CD14-positive monocyte (primary cell): ENCODE measurements at regions not wholly inside any gene's neighbourhood (a gene's known extent, or its start where the extent isn't known, plus 50 kb on each side); places are given as distances from the start of the nearest gene placed in this dataset.

Source experiments
- DNase-seq, 3 donors: peaks; one replicate each; pipeline ENCODE4 v3.0.0-alpha.2; 2011 to 2022
- H2AFZ ChIP-seq: 2 replicates; pipeline ENCODE4 v1.6.0; 2012; ENCODE audit warnings: mild to moderate bottlenecking, low read depth, low read length, inconsistent platforms; ENCODE audit not compliant: insufficient read depth, poor library complexity, severe bottlenecking
- H3K27ac ChIP-seq, 2 donors: 1 replicate in 1 of 2; 2 replicates in 1 of 2; pipeline ENCODE4 v1.5.1; 2012 to 2013; ENCODE audit warnings: low read length in 2 of 2, control low read depth in 1 of 2, inconsistent platforms in 1 of 2, low read depth in 1 of 2, mild to moderate bottlenecking in 1 of 2
- H3K27me3 ChIP-seq, 2 donors: one replicate each; pipeline versions ENCODE4 v1.6.0 to v1.6.1; 2011 to 2013; ENCODE audit warnings: low read length in 2 of 2; ENCODE audit not compliant: control insufficient read depth in 2 of 2, insufficient read depth in 2 of 2
- H3K36me3 ChIP-seq, 2 donors: replicated peaks in 1 of 2; 1 replicate in 1 of 2; 2 replicates in 1 of 2; pipeline versions ENCODE4 v1.5.1 to v1.6.1; 2012 to 2013; ENCODE audit warnings: low read length in 2 of 2, control low read depth in 1 of 2, inconsistent platforms in 1 of 2, mild to moderate bottlenecking in 1 of 2; ENCODE audit not compliant: insufficient read depth in 2 of 2, control insufficient read depth in 1 of 2
- H3K4me1 ChIP-seq, 2 donors: 1 replicate in 1 of 2; 2 replicates in 1 of 2; pipeline versions ENCODE4 v1.5.1 to v1.6.1; 2012 to 2013; ENCODE audit warnings: low read length in 2 of 2, control low read depth in 1 of 2, inconsistent platforms in 1 of 2, mild to moderate bottlenecking in 1 of 2, moderate library complexity in 1 of 2; ENCODE audit not compliant: insufficient read depth in 2 of 2, control insufficient read depth in 1 of 2
- H3K4me2 ChIP-seq: replicated peaks from 2 replicates; pipeline ENCODE3; 2012; ENCODE audit warnings: low read length, moderate library complexity, mild to moderate bottlenecking; ENCODE audit not compliant: poor library complexity, severe bottlenecking; ENCODE audit errors: extremely low read depth
- H3K4me3 ChIP-seq, 3 experiments: fragments of 200-600 bp in 1 of 3; sonication (generic) in 1 of 3; replicated peaks in 1 of 3; 1 replicate in 2 of 3; 2 replicates in 1 of 3; pipeline ENCODE4 v1.5.1; 2011 to 2013; ENCODE audit warnings: low read length in 3 of 3, mild to moderate bottlenecking in 3 of 3, control low read depth in 2 of 3, low read depth in 2 of 3, inconsistent platforms in 1 of 3, moderate library complexity in 1 of 3
- H3K79me2 ChIP-seq: 2 replicates; pipeline ENCODE4 v1.6.0; 2012; ENCODE audit warnings: mild to moderate bottlenecking, control low read depth, inconsistent platforms, low read length, moderate library complexity; ENCODE audit not compliant: insufficient read depth
- H3K9ac ChIP-seq: 2 replicates; pipeline ENCODE4 v1.6.0; 2017; ENCODE audit warnings: low read length, mild to moderate bottlenecking; ENCODE audit not compliant: insufficient read depth, poor library complexity, severe bottlenecking
- H3K9me3 ChIP-seq, 2 donors: replicated peaks in 1 of 2; 1 replicate in 1 of 2; 2 replicates in 1 of 2; pipeline versions ENCODE4 v1.5.1 to v1.6.1; 2012 to 2013; ENCODE audit warnings: low read length in 2 of 2, control low read depth in 1 of 2; ENCODE audit not compliant: control insufficient read depth in 1 of 2, insufficient read depth in 1 of 2
- H4K20me1 ChIP-seq: 2 replicates; pipeline ENCODE4 v1.6.0; 2012; ENCODE audit warnings: mild to moderate bottlenecking, low read length, control low read depth, moderate library complexity; ENCODE audit not compliant: insufficient read depth
- H3K27ac Mint-ChIP-seq, 7 donors: one replicate each; pipeline ENCODE4 v1.8.0; 2020; ENCODE audit warnings: mild to moderate bottlenecking in 7 of 7, mixed read lengths in 7 of 7, moderate library complexity in 6 of 7, inconsistent platforms in 2 of 7
- H3K27me3 Mint-ChIP-seq, 3 donors: one replicate each; pipeline ENCODE4 v1.8.0; 2021 to 2022; ENCODE audit warnings: low read depth in 3 of 3, mild to moderate bottlenecking in 3 of 3, mixed read lengths in 3 of 3, moderate library complexity in 3 of 3, inconsistent platforms in 1 of 3
- H3K36me3 Mint-ChIP-seq, 2 donors: one replicate each; pipeline ENCODE4 v1.8.0; 2020; ENCODE audit warnings: mixed read lengths in 2 of 2, inconsistent platforms in 1 of 2, mild to moderate bottlenecking in 1 of 2
- H3K4me1 Mint-ChIP-seq: one replicate; pipeline ENCODE4 v1.8.0; 2020; ENCODE audit warnings: mild to moderate bottlenecking, mixed read lengths
- H3K4me3 Mint-ChIP-seq, 2 donors: one replicate each; pipeline ENCODE4 v1.8.0; 2020; ENCODE audit warnings: mild to moderate bottlenecking in 2 of 2, mixed read lengths in 2 of 2, moderate library complexity in 1 of 2
- H3K9me3 Mint-ChIP-seq, 7 donors: one replicate each; pipeline ENCODE4 v1.8.0; 2020 to 2022; ENCODE audit warnings: mixed read lengths in 7 of 7, mild to moderate bottlenecking in 6 of 7, moderate library complexity in 6 of 7, inconsistent platforms in 2 of 7
- CTCF ChIP-seq: fragments of 200-600 bp; IDR thresholded peaks from one replicate; pipeline ENCODE4 v1.8.0; 2022; ENCODE audit warnings: antibody characterized with exemption, mild to moderate bottlenecking
- WGBS: methylation state at CpG from one replicate; pipeline ENCODE4 v1.1.5; 2013; ENCODE audit warnings: missing lambda C conversion rate; ENCODE audit not compliant: insufficient coverage; 5-methylcytosine and 5-hydroxymethylcytosine counted together
- intact Hi-C, 2 donors: fragments of 100-400 bp; cut with micrococcal nuclease; formaldehyde crosslinking; loops; one replicate each; pipeline versions ENCODE4 v1.15.0 to v1.15.1; 2023

DNA sequence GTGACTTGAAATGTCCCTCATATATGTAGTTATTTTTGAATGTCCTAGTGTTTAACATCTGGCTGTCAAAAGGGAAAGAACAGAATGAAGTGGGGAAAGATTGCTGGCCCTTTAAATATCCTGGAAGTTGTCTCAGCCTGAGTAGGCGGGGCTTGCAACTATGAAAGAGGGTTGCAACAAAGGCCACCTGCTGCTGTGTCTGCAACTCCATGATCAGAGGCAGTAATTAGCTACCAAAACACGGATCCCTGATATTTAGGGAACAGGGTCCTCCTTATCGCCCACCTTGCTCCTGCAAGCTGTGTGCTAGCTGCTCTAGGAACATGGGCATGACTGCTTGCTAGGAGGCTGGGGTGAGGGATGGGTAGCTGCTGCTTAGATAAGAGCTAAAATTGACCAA lies 100.2 kb upstream of the CFAP20DC start:
- intact Hi-C loops: no loop called here
- no peak overlapping the region for H3K9ac ChIP-seq
- H3K4me1 ChIP-seq: no peaks in the 10 kb centered on the region
- peaks cover 0 to 2% (median 1%) of the 10 kb centered on the region in 3 donors for H3K27me3 Mint-ChIP-seq
- H3K79me2 ChIP-seq: no peaks in the 10 kb centered on the region
- H3K9me3 Mint-ChIP-seq: peaks cover 8 to 36% (median 20%) of the 10 kb centered on the region in 7 donors
- H3K27me3 ChIP-seq: no peaks in the 10 kb centered on the region
- H3K4me3 Mint-ChIP-seq: no peak overlapping the region
- WGBS: 96% methylated on average over 3 of the region's 3 CpGs
- no peaks in the 10 kb centered on the region for H3K36me3 ChIP-seq
- no peaks in the 10 kb centered on the region for H3K36me3 Mint-ChIP-seq
- H3K4me3 ChIP-seq: no peak overlapping the region
- no peak overlapping the region for H3K27ac Mint-ChIP-seq
- H3K27ac ChIP-seq: no peak overlapping the region
- no peaks in the 10 kb centered on the region for H4K20me1 ChIP-seq
- H3K4me1 Mint-ChIP-seq: no peaks in the 10 kb centered on the region
- TF ChIP-seq CTCF: no peak
- H3K4me2 ChIP-seq: no peak overlapping the region
- no peak for DNase-seq
- peaks cover 0 to 10% of the 10 kb centered on the region in 2 donors for H3K9me3 ChIP-seq
- H2AFZ ChIP-seq: no peak overlapping the region

DNA sequence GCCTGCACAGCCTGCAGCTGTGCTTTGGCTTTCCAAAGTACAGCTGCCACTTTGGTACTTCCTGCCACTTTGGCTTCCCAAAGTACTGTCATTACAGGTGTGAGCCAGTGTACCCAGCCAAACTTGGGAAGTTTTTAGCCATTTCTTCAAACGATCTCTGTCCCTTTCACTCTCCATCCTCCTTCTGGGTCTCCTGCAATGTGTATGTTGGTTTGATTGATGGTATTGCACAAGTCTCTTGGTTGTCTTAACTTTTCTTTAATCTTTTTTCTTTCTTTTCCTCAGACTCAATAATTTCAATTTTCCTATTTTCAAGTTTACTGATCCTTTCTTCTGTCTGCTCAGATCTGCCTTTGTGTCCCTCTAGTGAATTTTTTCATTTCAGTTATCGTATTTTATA lies 99.3 kb upstream of the CFAP20DC start:
- H3K9ac ChIP-seq: no peak overlapping the region
- H3K4me2 ChIP-seq: no peak overlapping the region
- no peaks in the 10 kb centered on the region for H4K20me1 ChIP-seq
- no peaks in the 10 kb centered on the region for H3K36me3 Mint-ChIP-seq
- H3K9me3 ChIP-seq: peaks cover 0 to 10% of the 10 kb centered on the region in 2 donors
- intact Hi-C loops: no loop called here
- peaks cover 0 to 2% (median 1%) of the 10 kb centered on the region in 3 donors for H3K27me3 Mint-ChIP-seq
- no peak overlapping the region for H3K4me3 Mint-ChIP-seq
- no peak overlapping the region for H3K27ac Mint-ChIP-seq
- no peaks in the 10 kb centered on the region for H3K27me3 ChIP-seq
- no peaks in the 10 kb centered on the region for H3K79me2 ChIP-seq
- no peak for DNase-seq
- H3K4me1 ChIP-seq: no peaks in the 10 kb centered on the region
- H3K4me1 Mint-ChIP-seq: no peaks in the 10 kb centered on the region
- H3K9me3 Mint-ChIP-seq: peaks cover 8 to 36% (median 20%) of the 10 kb centered on the region in 7 donors
- TF ChIP-seq CTCF: no peak
- no peak overlapping the region for H2AFZ ChIP-seq
- no peaks in the 10 kb centered on the region for H3K36me3 ChIP-seq
- WGBS: no CpG with 5 or more reads among the region's 2 CpGs
- H3K4me3 ChIP-seq: no peak overlapping the region
- no peak overlapping the region for H3K27ac ChIP-seq
